GM13976 (cell line): ENCODE measurements at regions not wholly inside any gene's neighbourhood (a gene's known extent, or its start where the extent isn't known, plus 50 kb on each side); places are given as distances from the start of the nearest gene placed in this dataset.

Experiments used
- DNase-seq: peaks from one replicate; pipeline ENCODE4 v3.0.0; 2012; ENCODE audit warnings: low spot score
- in situ Hi-C: fragments of 300-500 bp; cut with MboI; formaldehyde crosslinking; loops from one replicate; pipeline ENCODE4 v1.12.0; 2022; ENCODE audit warnings: low sequenced_read_pairs, mixed read lengths, inconsistent platforms; ENCODE audit not compliant: unreplicated experiment
- TF ChIP-seq, protein P1 (sequence below): IDR thresholded peaks from 2 replicates; pipeline ENCODE4 v1.5.1; 2012; ENCODE audit warnings: borderline replicate concordance, mild to moderate bottlenecking; ENCODE audit not compliant: insufficient read depth; ENCODE audit errors: extremely low read depth, missing control alignments, control extremely low read depth

DNA sequence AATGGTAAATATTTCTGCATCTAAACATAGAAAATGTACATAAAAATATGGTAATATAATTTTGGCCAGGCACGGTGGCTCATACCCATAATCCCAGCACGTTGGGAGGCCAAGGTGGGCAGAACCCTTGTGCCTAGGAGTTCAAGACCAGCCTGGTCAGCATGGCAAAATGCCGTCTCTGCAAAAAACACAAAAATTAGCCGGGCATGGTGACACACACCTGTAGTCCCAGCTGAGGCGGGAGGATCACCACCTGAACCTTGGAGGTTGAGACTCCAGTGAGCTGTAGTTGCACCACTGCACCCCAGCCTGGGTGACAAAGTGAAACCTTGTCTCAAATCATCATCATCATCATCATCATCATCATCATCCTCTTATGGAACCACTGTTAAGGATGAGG is 230.6 kb upstream of the NCAM1 start:
- TF ChIP-seq, protein P1, sequence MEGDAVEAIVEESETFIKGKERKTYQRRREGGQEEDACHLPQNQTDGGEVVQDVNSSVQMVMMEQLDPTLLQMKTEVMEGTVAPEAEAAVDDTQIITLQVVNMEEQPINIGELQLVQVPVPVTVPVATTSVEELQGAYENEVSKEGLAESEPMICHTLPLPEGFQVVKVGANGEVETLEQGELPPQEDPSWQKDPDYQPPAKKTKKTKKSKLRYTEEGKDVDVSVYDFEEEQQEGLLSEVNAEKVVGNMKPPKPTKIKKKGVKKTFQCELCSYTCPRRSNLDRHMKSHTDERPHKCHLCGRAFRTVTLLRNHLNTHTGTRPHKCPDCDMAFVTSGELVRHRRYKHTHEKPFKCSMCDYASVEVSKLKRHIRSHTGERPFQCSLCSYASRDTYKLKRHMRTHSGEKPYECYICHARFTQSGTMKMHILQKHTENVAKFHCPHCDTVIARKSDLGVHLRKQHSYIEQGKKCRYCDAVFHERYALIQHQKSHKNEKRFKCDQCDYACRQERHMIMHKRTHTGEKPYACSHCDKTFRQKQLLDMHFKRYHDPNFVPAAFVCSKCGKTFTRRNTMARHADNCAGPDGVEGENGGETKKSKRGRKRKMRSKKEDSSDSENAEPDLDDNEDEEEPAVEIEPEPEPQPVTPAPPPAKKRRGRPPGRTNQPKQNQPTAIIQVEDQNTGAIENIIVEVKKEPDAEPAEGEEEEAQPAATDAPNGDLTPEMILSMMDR, result no peak
- no peak for DNase-seq
- in situ Hi-C loops, result no loop called here

DNA sequence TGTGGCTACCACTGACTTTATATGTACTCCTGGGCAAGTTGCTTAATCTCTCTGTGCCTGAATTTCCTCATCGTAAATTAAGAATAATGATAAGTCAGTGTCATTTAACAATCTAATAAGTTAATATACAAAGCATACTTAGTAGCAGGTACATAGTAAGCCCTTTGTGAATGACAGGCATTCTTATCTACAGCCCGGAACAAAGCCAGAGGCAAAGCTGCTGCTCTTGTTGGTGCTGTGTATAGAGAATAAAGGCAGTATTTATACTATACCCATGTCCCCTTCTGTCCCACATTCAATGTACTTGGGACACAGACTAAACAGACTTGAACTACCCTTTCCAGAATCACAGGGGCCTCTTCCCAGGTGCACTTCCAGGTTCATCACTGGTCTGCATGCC is 229.7 kb upstream of the NCAM1 start:
- DNase-seq, result no peak
- TF ChIP-seq, protein P1, result no peak
- in situ Hi-C loops, result no loop called here

DNA sequence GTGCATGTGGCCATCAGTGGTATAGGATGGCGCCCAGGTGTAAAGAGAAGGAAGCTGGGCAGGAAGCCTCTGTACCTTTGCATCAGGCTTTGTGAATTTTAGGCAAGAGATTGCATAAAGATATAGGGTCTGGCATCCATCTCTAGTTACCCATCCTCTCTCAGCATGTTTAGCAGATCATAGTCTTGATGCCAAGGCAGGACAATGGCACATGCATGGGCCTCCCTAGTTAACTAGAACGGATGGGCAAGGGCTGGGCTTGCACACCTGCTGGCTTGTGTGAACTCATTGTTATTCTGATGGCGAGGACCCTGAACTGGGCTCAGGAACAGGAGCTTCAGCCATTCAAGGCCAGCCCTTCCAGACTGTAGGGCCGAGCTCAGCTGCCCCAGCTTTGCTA is 229.2 kb upstream of the NCAM1 start:
- TF ChIP-seq, protein P1, result no peak
- DNase-seq, result no peak
- in situ Hi-C loops, result no loop called here

- DNase-seq, result no peak
- in situ Hi-C loops, result no loop called here
- TF ChIP-seq, protein P1, result no peak
These were observed 227.0 kb upstream of the NCAM1 start for GRCh38 chr11:112734207-112734606.

DNA sequence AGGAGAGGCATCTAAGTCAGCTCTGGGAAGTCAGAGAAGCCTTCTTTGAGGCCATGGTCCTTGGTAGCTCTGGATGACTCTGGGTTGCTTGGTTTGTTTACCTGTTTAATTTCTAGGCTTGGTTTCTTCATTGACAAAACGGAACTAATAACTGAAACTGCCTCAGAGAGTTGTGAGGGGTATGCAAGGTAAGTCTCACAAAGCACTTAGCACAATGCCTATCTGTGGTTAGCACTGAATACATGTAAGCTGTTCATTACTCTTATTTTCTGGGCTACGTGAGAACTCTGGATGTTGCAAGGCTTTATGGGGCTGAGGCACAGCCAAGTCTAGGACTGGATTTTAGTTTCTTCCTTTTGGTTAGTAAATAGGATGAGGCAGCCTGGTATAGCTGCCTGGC is 225.8 kb upstream of the NCAM1 start:
- in situ Hi-C loops, result no loop called here
- no peak for DNase-seq
- TF ChIP-seq, protein P1, result no peak

DNA sequence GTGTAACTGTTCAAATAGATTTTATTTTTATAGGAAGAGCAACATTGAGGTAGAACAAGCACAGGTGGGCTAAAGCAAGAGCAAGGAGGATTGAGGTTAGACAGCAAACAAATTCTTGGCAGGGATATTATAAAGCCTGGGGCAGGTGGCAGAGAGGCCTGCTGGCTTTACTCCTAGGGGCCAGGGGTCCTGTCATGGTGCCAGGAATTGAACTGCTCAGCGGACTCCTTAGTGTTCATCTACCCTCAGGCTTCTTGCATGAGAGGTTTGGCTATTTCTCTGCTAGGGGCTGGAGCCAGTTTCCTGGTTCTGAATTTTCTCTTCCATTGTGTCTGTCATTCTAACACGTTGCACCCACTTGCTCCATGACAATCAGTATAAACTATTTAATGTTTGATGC is 217.2 kb upstream of the NCAM1 start:
- DNase-seq, result no peak
- TF ChIP-seq, protein P1, result no peak
- in situ Hi-C loops, result no loop called here

DNA sequence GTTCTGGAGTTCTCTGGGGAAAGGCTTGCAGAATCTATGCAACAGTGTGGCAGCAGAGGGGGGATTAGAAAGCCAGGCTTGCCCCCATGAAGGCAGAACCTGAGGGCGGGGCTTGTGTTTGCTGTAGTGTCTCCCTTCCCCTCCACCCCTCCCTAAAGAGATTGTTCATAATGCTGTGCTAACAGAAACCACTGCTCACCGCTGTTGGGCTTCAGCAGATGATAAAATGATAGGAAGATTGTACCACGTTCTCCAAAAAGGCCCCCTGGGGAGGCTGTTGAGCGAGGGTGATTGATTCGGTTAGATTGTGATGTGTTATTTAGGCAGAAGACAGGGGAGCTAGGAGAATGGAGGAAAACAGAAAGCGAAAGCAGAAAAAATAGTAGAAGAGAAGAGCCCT is 215.2 kb upstream of the NCAM1 start:
- TF ChIP-seq, protein P1, result no peak
- in situ Hi-C loops, result no loop called here
- no peak for DNase-seq
